HAP-1 (cell line): ENCODE measurements at regions not wholly inside any gene's neighbourhood (a gene's known extent, or its start where the extent isn't known, plus 50 kb on each side); places are given as distances from the start of the nearest gene placed in this dataset.

Experiments used
- DNase-seq, 2 experiments: peaks; one replicate each; pipeline ENCODE4 v3.0.0-alpha.2; 2016 to 2020; ENCODE audit warnings: low spot score in 2 of 2
- H3K27me3 ChIP-seq: fragments of 250-450 bp; sonication (Bioruptor Pico); 2 replicates; pipeline ENCODE4 v1.5.1; 2020; ENCODE audit warnings: low read depth, mild to moderate bottlenecking, moderate library complexity
- H3K36me3 ChIP-seq: fragments of 250-450 bp; sonication (Bioruptor Pico); replicated peaks from 2 replicates; pipeline ENCODE4 v1.5.1; 2020; ENCODE audit warnings: mild to moderate bottlenecking
- H3K4me1 ChIP-seq: fragments of 250-450 bp; sonication (Bioruptor Pico); 2 replicates; pipeline ENCODE4 v1.5.1; 2020; ENCODE audit warnings: mild to moderate bottlenecking
- H3K4me3 ChIP-seq: fragments of 250-450 bp; sonication (Bioruptor Pico); 2 replicates; pipeline ENCODE4 v1.5.1; 2020; ENCODE audit warnings: mild to moderate bottlenecking, moderate library complexity
- H3K9me3 ChIP-seq: fragments of 250-450 bp; sonication (Bioruptor Pico); 2 replicates; pipeline ENCODE4 v1.5.1; 2020; ENCODE audit warnings: mild to moderate bottlenecking, moderate library complexity
- in situ Hi-C: fragments of 300-500 bp; cut with MboI; formaldehyde crosslinking; loops from 3 replicates; pipeline ENCODE4 v1.14.3; 2020; ENCODE audit warnings: low sequenced_read_pairs, inconsistent platforms, mixed read lengths

GRCh38 chr13:91157273-91158016 is 190.0 kb upstream of the MIR17HG start:
- no peaks in the 10 kb centered on the region for H3K4me1 ChIP-seq
- H3K9me3 ChIP-seq, result no peaks in the 10 kb centered on the region
- DNase-seq, result no peak
- H3K27me3 ChIP-seq, result peaks cover 12% of the 10 kb centered on the region
- no peak overlapping the region for H3K4me3 ChIP-seq
- in situ Hi-C loops, result no loop called here
- no peaks in the 10 kb centered on the region for H3K36me3 ChIP-seq

- Histone ChIP-seq H3K9me3 (no peaks in the 10 kb centered on the region), H3K4me1 (no peaks in the 10 kb centered on the region), H3K27me3 (peaks cover 13% of the 10 kb centered on the region), H3K36me3 (no peaks in the 10 kb centered on the region), H3K4me3 (no peak overlapping the region)
- no peak for DNase-seq
- in situ Hi-C loops, result no loop called here
These were observed 189.5 kb upstream of the MIR17HG start for GRCh38 chr13:91158017-91158395.

GRCh38 chr13:91162180-91162579 is 185.3 kb upstream of the MIR17HG start:
- Histone ChIP-seq H3K9me3 (no peaks in the 10 kb centered on the region), H3K27me3 (peaks cover 16% of the 10 kb centered on the region), H3K4me3 (no peak overlapping the region), H3K4me1 (no peaks in the 10 kb centered on the region), H3K36me3 (no peaks in the 10 kb centered on the region)
- in situ Hi-C loops, result no loop called here
- no peak for DNase-seq

GRCh38 chr13:91162589-91162988 is 184.9 kb upstream of the MIR17HG start:
- no peaks in the 10 kb centered on the region for H3K36me3 ChIP-seq
- no peak overlapping the region for H3K4me3 ChIP-seq
- no peak for DNase-seq
- peaks cover 15% of the 10 kb centered on the region for H3K27me3 ChIP-seq
- in situ Hi-C loops, result no loop called here
- H3K4me1 ChIP-seq, result no peaks in the 10 kb centered on the region
- H3K9me3 ChIP-seq, result no peaks in the 10 kb centered on the region

- Histone ChIP-seq H3K36me3 (no peaks in the 10 kb centered on the region), H3K9me3 (no peaks in the 10 kb centered on the region), H3K4me3 (no peak overlapping the region), H3K4me1 (peaks cover 3% of the 10 kb centered on the region), H3K27me3 (peaks cover 5% of the 10 kb centered on the region; the same call in 1 of the 2 replicates)
- DNase-seq, result no peak
- in situ Hi-C loops, result no loop called here
These were observed 181.7 kb upstream of the MIR17HG start for GRCh38 chr13:91165758-91166157.

DNA sequence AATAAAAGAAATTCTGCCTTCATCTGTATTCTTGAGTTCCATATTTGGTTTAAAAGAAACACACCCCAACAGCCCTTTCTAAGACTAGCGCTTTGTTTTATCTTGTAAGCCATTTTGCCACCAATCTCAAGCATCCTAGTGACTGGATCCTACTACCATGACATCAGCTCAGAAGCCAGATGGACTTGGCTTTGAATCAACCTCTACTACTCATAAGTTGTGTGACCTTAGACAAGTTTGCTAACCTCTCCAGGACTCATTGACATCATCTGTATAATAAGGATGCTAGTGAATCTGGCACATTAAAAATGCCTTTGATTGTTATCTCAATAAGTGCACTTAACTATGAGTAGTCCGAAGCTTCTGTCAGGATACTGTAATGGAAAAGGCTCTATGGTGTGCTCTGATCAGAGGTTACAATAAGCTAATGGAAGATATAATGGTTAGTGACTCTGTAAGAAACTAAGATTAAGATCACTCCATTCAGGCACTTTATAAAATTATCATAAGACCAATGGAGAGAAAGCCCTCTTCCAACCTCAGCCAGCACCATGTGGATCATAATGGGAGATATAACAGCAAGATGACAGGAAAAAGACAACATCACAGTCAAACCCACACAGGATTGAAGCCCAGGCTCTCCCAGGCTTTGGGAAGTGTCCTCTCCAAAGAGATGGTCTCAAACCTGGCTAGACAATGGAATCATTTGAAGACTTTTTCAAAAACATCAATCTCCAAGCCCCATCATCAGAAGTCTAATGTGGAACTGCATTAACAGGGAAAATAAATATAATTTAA is 180.6 kb upstream of the MIR17HG start:
- in situ Hi-C loops, result no loop called here
- Histone ChIP-seq H3K27me3 (peaks cover 5% of the 10 kb centered on the region; the same call in 1 of the 2 replicates), H3K9me3 (no peaks in the 10 kb centered on the region), H3K36me3 (no peaks in the 10 kb centered on the region), H3K4me1 (peaks cover 3% of the 10 kb centered on the region), H3K4me3 (no peak overlapping the region)
- DNase-seq, result no peak

- DNase-seq, result no peak
- H3K27me3 ChIP-seq, result peaks cover 3% of the 10 kb centered on the region; the same call in 1 of the 2 replicates
- H3K36me3 ChIP-seq, result no peaks in the 10 kb centered on the region
- in situ Hi-C loops, result no loop called here
- no peak overlapping the region for H3K4me3 ChIP-seq
- no peaks in the 10 kb centered on the region for H3K9me3 ChIP-seq
- H3K4me1 ChIP-seq, result peaks cover 3% of the 10 kb centered on the region
These were observed 179.6 kb upstream of the MIR17HG start for GRCh38 chr13:91167706-91168385.

- Histone ChIP-seq H3K4me1 (peaks cover 3% of the 10 kb centered on the region), H3K27me3 (peaks cover 3% of the 10 kb centered on the region; the same call in 1 of the 2 replicates), H3K4me3 (no peak overlapping the region), H3K36me3 (no peaks in the 10 kb centered on the region), H3K9me3 (no peaks in the 10 kb centered on the region)
- DNase-seq, result peak in 1 of 2 experiments; percentile 13
- in situ Hi-C loops, result no loop called here
These were observed 179.1 kb upstream of the MIR17HG start for GRCh38 chr13:91168386-91168711.

GRCh38 chr13:91169321-91170050 is 178.0 kb upstream of the MIR17HG start:
- DNase-seq, result peak in 1 of 2 experiments; percentile 54
- peaks cover 3% of the 10 kb centered on the region; the same call in 1 of the 2 replicates for H3K27me3 ChIP-seq
- H3K9me3 ChIP-seq, result no peaks in the 10 kb centered on the region
- H3K4me3 ChIP-seq, result no peak overlapping the region
- in situ Hi-C loops, result no loop called here
- no peaks in the 10 kb centered on the region for H3K36me3 ChIP-seq
- H3K4me1 ChIP-seq, result peaks cover 3% of the 10 kb centered on the region

DNA sequence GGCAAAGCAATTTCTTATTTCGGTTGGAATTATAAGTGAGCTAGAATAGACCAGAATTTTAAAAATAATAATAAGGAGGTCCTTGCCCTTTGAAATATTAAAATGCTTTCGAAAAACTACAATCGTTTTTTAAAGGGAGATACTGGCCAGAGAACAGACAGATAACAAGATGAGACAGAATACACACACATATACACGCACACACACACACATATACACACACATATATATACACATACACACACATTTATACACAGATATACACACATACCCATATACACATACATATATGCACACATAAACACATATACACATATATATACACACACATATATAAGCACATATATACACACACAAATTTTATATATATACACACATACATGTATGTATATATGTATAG is 175.3 kb upstream of the MIR17HG start:
- no peaks in the 10 kb centered on the region for H3K36me3 ChIP-seq
- H3K9me3 ChIP-seq, result no peaks in the 10 kb centered on the region
- in situ Hi-C loops, result no loop called here
- DNase-seq, result no peak
- peaks cover 3% of the 10 kb centered on the region for H3K4me1 ChIP-seq
- no peaks in the 10 kb centered on the region for H3K27me3 ChIP-seq
- no peak overlapping the region for H3K4me3 ChIP-seq

GRCh38 chr13:91174886-91175501 is 172.5 kb upstream of the MIR17HG start:
- Histone ChIP-seq H3K36me3 (no peaks in the 10 kb centered on the region), H3K4me1 (no peaks in the 10 kb centered on the region), H3K27me3 (no peaks in the 10 kb centered on the region), H3K9me3 (no peaks in the 10 kb centered on the region), H3K4me3 (no peak overlapping the region)
- DNase-seq, result no peak
- in situ Hi-C loops, result no loop called here

GRCh38 chr13:91178099-91178498 is 169.4 kb upstream of the MIR17HG start:
- in situ Hi-C loops, result no loop called here
- no peak for DNase-seq
- H3K36me3 ChIP-seq, result no peaks in the 10 kb centered on the region
- H3K4me1 ChIP-seq, result no peaks in the 10 kb centered on the region
- H3K4me3 ChIP-seq, result no peak overlapping the region
- H3K27me3 ChIP-seq, result no peaks in the 10 kb centered on the region
- no peaks in the 10 kb centered on the region for H3K9me3 ChIP-seq

DNA sequence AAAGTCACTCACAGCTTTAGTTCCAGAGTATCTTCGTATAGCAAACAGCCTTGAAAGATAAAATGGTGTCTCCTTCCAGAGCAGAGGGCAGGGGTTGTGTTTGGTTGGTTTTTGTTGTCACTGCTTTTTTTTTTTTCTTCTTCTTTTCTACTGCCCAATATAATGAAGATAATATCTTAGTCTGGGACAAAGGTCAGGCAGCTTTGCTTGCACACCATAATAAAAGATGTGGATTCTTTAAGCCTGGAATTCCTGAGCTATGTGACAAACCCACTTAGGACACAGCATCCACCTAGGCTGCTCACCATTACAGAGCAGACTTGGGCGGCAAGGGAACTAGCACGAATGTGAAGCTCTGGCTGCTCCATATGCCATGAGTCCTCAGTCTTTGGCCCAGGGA is 165.6 kb upstream of the MIR17HG start:
- no peaks in the 10 kb centered on the region for H3K36me3 ChIP-seq
- no peaks in the 10 kb centered on the region for H3K4me1 ChIP-seq
- H3K9me3 ChIP-seq, result no peaks in the 10 kb centered on the region
- in situ Hi-C loops, result no loop called here
- no peak for DNase-seq
- H3K27me3 ChIP-seq, result no peaks in the 10 kb centered on the region
- no peak overlapping the region for H3K4me3 ChIP-seq
